PC-3 (cell line): ENCODE measurements at regions not wholly inside any gene's neighbourhood (a gene's known extent, or its start where the extent isn't known, plus 50 kb on each side); places are given as distances from the start of the nearest gene placed in this dataset.

ENCODE experiments used
- ATAC-seq: fragments of 200-7000 bp; cut with Tn5 transposase; 2 replicates; pipeline ENCODE4 v1.9.1; 2020; ENCODE audit warnings: mild to moderate bottlenecking, moderate library complexity
- BruUV-seq: library from RNA; stranded (reverse); fragments of 400-500 nt; replicated peaks from 2 replicates; lab custom pipeline; 2021; lab: Mats Ljungman, UMichigan
- CTCF ChIA-PET: fragments of 300-600 bp; sonication (Branson Sonifier 250); formaldehyde crosslinking; loops from one replicate; lab custom pipeline; 2022; ENCODE audit warnings: antibody characterized with exemption; lab: Charles Lee
- POLR2A ChIA-PET: fragments of 300-600 bp; sonication (Branson Sonifier 250); formaldehyde crosslinking; loops from one replicate; lab custom pipeline; 2022; ENCODE audit warnings: antibody characterized with exemption; ENCODE audit not compliant: unreplicated experiment; lab: Charles Lee
- DNase-seq: peaks from one replicate; pipeline ENCODE4 v3.0.0-alpha.2; 2015
- H2AFZ ChIP-seq: fragments of 300-600 bp; sonication (generic); 2 replicates; pipeline ENCODE4 v1.6.0; 2016; ENCODE audit warnings: antibody characterized with exemption, low read length
- H3F3A ChIP-seq: fragments of 300-600 bp; sonication (generic); one replicate; pipeline ENCODE4 v1.6.0; 2017; ENCODE audit warnings: antibody characterized with exemption, low read length, control low read depth, mild to moderate bottlenecking; ENCODE audit not compliant: unreplicated experiment
- H3K27ac ChIP-seq: fragments of 300-600 bp; sonication (generic); 2 replicates; pipeline ENCODE4 v1.5.1; 2016; ENCODE audit warnings: mild to moderate bottlenecking, low read length
- H3K27me3 ChIP-seq: fragments of 300-600 bp; sonication (generic); 2 replicates; pipeline ENCODE4 v1.6.1; 2016; ENCODE audit warnings: low read length, mixed read lengths
- H3K36me3 ChIP-seq: fragments of 300-600 bp; sonication (generic); 2 replicates; pipeline ENCODE4 v1.6.1; 2016; ENCODE audit warnings: low read depth, mixed run types, low read length, mixed read lengths
- H3K4me1 ChIP-seq: fragments of 300-600 bp; sonication (generic); 2 replicates; pipeline ENCODE4 v1.5.1; 2016; ENCODE audit warnings: low read length; ENCODE audit not compliant: insufficient read depth
- H3K4me2 ChIP-seq: fragments of 300-600 bp; sonication (generic); 2 replicates; pipeline ENCODE4 v1.6.0; 2016; ENCODE audit warnings: low read length
- H3K4me3 ChIP-seq: fragments of 300-600 bp; sonication (generic); 2 replicates; pipeline ENCODE4 v1.5.1; 2016; ENCODE audit warnings: mild to moderate bottlenecking, low read length, mixed read lengths
- H3K79me2 ChIP-seq: fragments of 300-600 bp; sonication (generic); 2 replicates; pipeline ENCODE4 v1.6.1; 2017; ENCODE audit warnings: low read length, mixed read lengths
- H3K9ac ChIP-seq: fragments of 300-600 bp; sonication (generic); 2 replicates; pipeline ENCODE4 v1.6.0; 2016; ENCODE audit warnings: mild to moderate bottlenecking, low read length
- H3K9me2 ChIP-seq: fragments of 300-600 bp; sonication (generic); replicated peaks from 2 replicates; pipeline ENCODE4 v1.6.1; 2016; ENCODE audit warnings: mixed run types, low read length, mixed read lengths
- H3K9me3 ChIP-seq: fragments of 300-600 bp; sonication (generic); 2 replicates; pipeline ENCODE4 v1.6.1; 2016; ENCODE audit warnings: low read length, mixed read lengths
- H4K20me1 ChIP-seq: fragments of 300-600 bp; sonication (generic); 2 replicates; pipeline ENCODE4 v1.6.1; 2016; ENCODE audit warnings: low read length, mixed read lengths
- CTCF ChIP-seq: fragments of 300-600 bp; sonication (generic); conservative IDR thresholded peaks from 2 replicates; pipeline ENCODE4 v1.5.1; 2017; ENCODE audit warnings: antibody characterized with exemption, low read depth, mild to moderate bottlenecking, low read length
- EZH2 ChIP-seq: fragments of 300-600 bp; sonication (generic); IDR thresholded peaks from one replicate; pipeline ENCODE4 v1.6.1; 2017; ENCODE audit warnings: antibody characterized with exemption, mild to moderate bottlenecking, low read length; ENCODE audit not compliant: unreplicated experiment
- EZH2phosphoT487 ChIP-seq: fragments of 300-600 bp; sonication (generic); IDR thresholded peaks from 2 replicates; pipeline ENCODE4 v1.6.1; 2018; ENCODE audit warnings: mild to moderate bottlenecking, antibody characterized with exemption, low read length, borderline replicate concordance
- intact Hi-C: fragments of 100-400 bp; cut with micrococcal nuclease; formaldehyde crosslinking; loops from 2 replicates; pipeline ENCODE4 v1.9.0; 2023

- no peak overlapping the region for H3K27ac ChIP-seq
- POLR2A ChIA-PET = no interaction called here
- H3K27me3 ChIP-seq = no peaks in the 10 kb centered on the region
- no peaks in the 10 kb centered on the region for H3K9me2 ChIP-seq
- no peaks in the 10 kb centered on the region for H3F3A ChIP-seq
- intact Hi-C loops = no loop called here
- no peak overlapping the region for H3K4me2 ChIP-seq
- CTCF ChIA-PET = no interaction called here
- H3K4me1 ChIP-seq = no peaks in the 10 kb centered on the region
- no peaks in the 10 kb centered on the region for H3K9me3 ChIP-seq
- no TSS peak for BruUV-seq
- H2AFZ ChIP-seq = no peak overlapping the region
- no peaks in the 10 kb centered on the region for H3K79me2 ChIP-seq
- ATAC-seq (no peak), DNase-seq (no peak)
- H3K4me3 ChIP-seq = no peak overlapping the region
- no peaks in the 10 kb centered on the region for H4K20me1 ChIP-seq
- no peak for TF ChIP-seq EZH2
- no peak for TF ChIP-seq EZH2phosphoT487
- TF ChIP-seq CTCF = no peak
- no peaks in the 10 kb centered on the region for H3K36me3 ChIP-seq
- H3K9ac ChIP-seq = no peak overlapping the region
Measured at GRCh38 chr4:19039816-19040215, 1018.3 kb upstream of the LCORL start.

GRCh38 chr4:19038231-19038630 is 1016.7 kb upstream of the LCORL start:
- DNase-seq (no peak), ATAC-seq (no peak)
- no peaks in the 10 kb centered on the region for H3K36me3 ChIP-seq
- intact Hi-C loops = no loop called here
- no peaks in the 10 kb centered on the region for H3K9me2 ChIP-seq
- TF ChIP-seq EZH2phosphoT487 (no peak), CTCF (no peak), EZH2 (no peak)
- no peak overlapping the region for H3K9ac ChIP-seq
- no peak overlapping the region for H3K4me3 ChIP-seq
- no peak overlapping the region for H3K27ac ChIP-seq
- H3K9me3 ChIP-seq = no peaks in the 10 kb centered on the region
- no peaks in the 10 kb centered on the region for H3F3A ChIP-seq
- H3K4me2 ChIP-seq = no peak overlapping the region
- H3K79me2 ChIP-seq = no peaks in the 10 kb centered on the region
- POLR2A ChIA-PET = no interaction called here
- H3K27me3 ChIP-seq = no peaks in the 10 kb centered on the region
- no TSS peak for BruUV-seq
- H4K20me1 ChIP-seq = no peaks in the 10 kb centered on the region
- no peak overlapping the region for H2AFZ ChIP-seq
- CTCF ChIA-PET = no interaction called here
- H3K4me1 ChIP-seq = no peaks in the 10 kb centered on the region

- no peaks in the 10 kb centered on the region for H3K9me3 ChIP-seq
- POLR2A ChIA-PET = no interaction called here
- no peaks in the 10 kb centered on the region for H3K36me3 ChIP-seq
- H2AFZ ChIP-seq = no peak overlapping the region
- intact Hi-C loops = no loop called here
- H4K20me1 ChIP-seq = no peaks in the 10 kb centered on the region
- DNase-seq (no peak), ATAC-seq (no peak)
- no peak overlapping the region for H3K4me3 ChIP-seq
- no peaks in the 10 kb centered on the region for H3F3A ChIP-seq
- TF ChIP-seq EZH2 = no peak
- TF ChIP-seq CTCF = no peak
- H3K4me2 ChIP-seq = no peak overlapping the region
- H3K4me1 ChIP-seq = no peaks in the 10 kb centered on the region
- H3K9me2 ChIP-seq = no peaks in the 10 kb centered on the region
- BruUV-seq = no TSS peak
- H3K79me2 ChIP-seq = no peaks in the 10 kb centered on the region
- no peak overlapping the region for H3K9ac ChIP-seq
- no peak overlapping the region for H3K27ac ChIP-seq
- H3K27me3 ChIP-seq = no peaks in the 10 kb centered on the region
- CTCF ChIA-PET = no interaction called here
Measured at GRCh38 chr4:19033816-19034733, 1012.5 kb upstream of the LCORL start.
